Mesothelial cell of epicardium (in vitro differentiated cells): ENCODE measurements at regions not wholly inside any gene's neighbourhood (a gene's known extent, or its start where the extent isn't known, plus 50 kb on each side); places are given as distances from the start of the nearest gene placed in this dataset.

Experiments
- DNase-seq, 2 experiments: peaks; one replicate each; pipeline ENCODE4 v3.0.0; 2021; ENCODE audit warnings: low spot score in 2 of 2; ENCODE audit not compliant: unreplicated experiment in 2 of 2
- H3K27ac Mint-ChIP-seq: 2 replicates; pipeline ENCODE4 v1.8.0; 2021; ENCODE audit warnings: mixed read lengths
- H3K27me3 Mint-ChIP-seq: 2 replicates; pipeline ENCODE4 v1.8.0; 2021; ENCODE audit warnings: low read depth, mixed read lengths
- H3K36me3 Mint-ChIP-seq: 2 replicates; pipeline ENCODE4 v1.8.0; 2021; ENCODE audit warnings: mixed read lengths
- H3K4me1 Mint-ChIP-seq: 2 replicates; pipeline ENCODE4 v1.8.0; 2021; ENCODE audit warnings: mixed read lengths
- H3K4me3 Mint-ChIP-seq: 2 replicates; pipeline ENCODE4 v1.8.0; 2021; ENCODE audit warnings: mild to moderate bottlenecking, moderate library complexity, mixed read lengths
- H3K9me3 Mint-ChIP-seq: 2 replicates; pipeline ENCODE4 v1.8.0; 2021; ENCODE audit warnings: mixed read lengths
- CTCF ChIP-seq: fragments of 200-600 bp; sonication (generic); IDR thresholded peaks from one replicate; pipeline ENCODE4 v1.5.0; 2021; ENCODE audit warnings: antibody characterized with exemption; ENCODE audit not compliant: unreplicated experiment

GRCh38 chr13:109608059-109608458 lies 178.3 kb downstream of the IRS2 start:
- Mint-ChIP-seq H3K4me3 (no peak overlapping the region), H3K27ac (no peak overlapping the region), H3K9me3 (peaks cover 20% of the 10 kb centered on the region), H3K4me1 (no peaks in the 10 kb centered on the region), H3K36me3 (no peaks in the 10 kb centered on the region), H3K27me3 (no peaks in the 10 kb centered on the region)
- TF ChIP-seq CTCF, result no peak
- DNase-seq, result no peak

GRCh38 chr13:109606520-109606919 lies 179.9 kb downstream of the IRS2 start:
- Mint-ChIP-seq H3K27ac (no peak overlapping the region), H3K4me3 (no peak overlapping the region), H3K36me3 (no peaks in the 10 kb centered on the region), H3K4me1 (no peaks in the 10 kb centered on the region), H3K9me3 (peaks cover 20% of the 10 kb centered on the region), H3K27me3 (no peaks in the 10 kb centered on the region)
- no peak for DNase-seq
- TF ChIP-seq CTCF, result no peak

- no peak for TF ChIP-seq CTCF
- H3K4me1 Mint-ChIP-seq, result no peaks in the 10 kb centered on the region
- H3K4me3 Mint-ChIP-seq, result no peak overlapping the region
These were observed 180.5 kb downstream of the IRS2 start for GRCh38 chr13:109605846-109606245.

GRCh38 chr13:109604894-109605293 lies 181.5 kb downstream of the IRS2 start:
- H3K9me3 Mint-ChIP-seq, result peaks cover 20% of the 10 kb centered on the region
- no peak for DNase-seq
- H3K4me3 Mint-ChIP-seq, result no peak overlapping the region
- TF ChIP-seq CTCF, result no peak
- peaks cover 2% of the 10 kb centered on the region for H3K4me1 Mint-ChIP-seq
- H3K27ac Mint-ChIP-seq, result no peak overlapping the region
- H3K36me3 Mint-ChIP-seq, result no peaks in the 10 kb centered on the region
- no peaks in the 10 kb centered on the region for H3K27me3 Mint-ChIP-seq

More at GRCh38 chr13:109605846-109606245, 180.5 kb downstream of the IRS2 start:
- no peaks in the 10 kb centered on the region for H3K27me3 Mint-ChIP-seq
- H3K27ac Mint-ChIP-seq, result no peak overlapping the region
- no peak for DNase-seq
- H3K9me3 Mint-ChIP-seq, result peaks cover 20% of the 10 kb centered on the region
- no peaks in the 10 kb centered on the region for H3K36me3 Mint-ChIP-seq

GRCh38 chr13:109602356-109602755 lies 184.0 kb downstream of the IRS2 start:
- Mint-ChIP-seq H3K27me3 (no peaks in the 10 kb centered on the region), H3K27ac (no peak overlapping the region), H3K4me1 (peaks cover 3% of the 10 kb centered on the region), H3K36me3 (no peaks in the 10 kb centered on the region), H3K9me3 (peaks cover 3% of the 10 kb centered on the region), H3K4me3 (no peak overlapping the region)
- TF ChIP-seq CTCF, result no peak
- no peak for DNase-seq
